ENCODE measurements at regions not wholly inside any gene's neighbourhood (a gene's known extent, or its start where the extent isn't known, plus 50 kb on each side); places are given as distances from the start of the nearest gene placed in this dataset.

DNA sequence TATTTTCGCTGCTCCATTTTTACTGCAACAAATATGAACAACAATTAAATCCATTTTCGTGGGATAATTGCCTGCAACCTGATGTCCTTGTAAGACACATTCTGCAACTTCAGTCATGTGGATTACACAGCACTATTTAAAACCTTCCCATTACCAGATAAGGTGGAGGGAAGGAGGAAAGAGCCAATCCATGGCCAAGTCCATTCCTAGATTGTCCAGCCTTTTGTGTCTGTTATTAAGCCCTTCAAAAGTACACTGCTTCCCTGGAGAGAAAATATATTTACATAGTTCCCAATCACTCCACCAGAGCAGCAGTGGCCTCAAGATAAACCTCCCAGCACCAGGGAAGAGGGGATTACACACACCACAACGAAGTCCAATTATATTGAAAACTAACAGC lies 347.9 kb downstream of the CDH26 start:
- H3K9me3 ChIP-seq, result no peaks in the 10 kb centered on the region
- no peak overlapping the region for H3K4me3 ChIP-seq
- ATAC-seq (no peak), DNase-seq (no peak)
- H3K4me1 ChIP-seq (ENCODE audit: low read depth), result no peaks in the 10 kb centered on the region
- no peak for TF ChIP-seq CTCF (IDR thresholded peaks at IDR 0.05)
- H3K36me3 ChIP-seq (ENCODE audit: low read depth), result no peaks in the 10 kb centered on the region
- intact Hi-C loops (cut with DNase I, micrococcal nuclease), result no loop called here

GRCh38 chr20:60306551-60306950 lies 348.3 kb downstream of the CDH26 start:
- no peaks in the 10 kb centered on the region for H3K36me3 ChIP-seq (ENCODE audit: low read depth)
- intact Hi-C loops (cut with DNase I, micrococcal nuclease), result no loop called here
- H3K9me3 ChIP-seq, result no peaks in the 10 kb centered on the region
- ATAC-seq, result no peak
- no peak overlapping the region for H3K4me3 ChIP-seq
- no peak for TF ChIP-seq CTCF (IDR thresholded peaks at IDR 0.05)
- H3K4me1 ChIP-seq (ENCODE audit: low read depth), result no peaks in the 10 kb centered on the region
- DNase-seq, result no peak

DNA sequence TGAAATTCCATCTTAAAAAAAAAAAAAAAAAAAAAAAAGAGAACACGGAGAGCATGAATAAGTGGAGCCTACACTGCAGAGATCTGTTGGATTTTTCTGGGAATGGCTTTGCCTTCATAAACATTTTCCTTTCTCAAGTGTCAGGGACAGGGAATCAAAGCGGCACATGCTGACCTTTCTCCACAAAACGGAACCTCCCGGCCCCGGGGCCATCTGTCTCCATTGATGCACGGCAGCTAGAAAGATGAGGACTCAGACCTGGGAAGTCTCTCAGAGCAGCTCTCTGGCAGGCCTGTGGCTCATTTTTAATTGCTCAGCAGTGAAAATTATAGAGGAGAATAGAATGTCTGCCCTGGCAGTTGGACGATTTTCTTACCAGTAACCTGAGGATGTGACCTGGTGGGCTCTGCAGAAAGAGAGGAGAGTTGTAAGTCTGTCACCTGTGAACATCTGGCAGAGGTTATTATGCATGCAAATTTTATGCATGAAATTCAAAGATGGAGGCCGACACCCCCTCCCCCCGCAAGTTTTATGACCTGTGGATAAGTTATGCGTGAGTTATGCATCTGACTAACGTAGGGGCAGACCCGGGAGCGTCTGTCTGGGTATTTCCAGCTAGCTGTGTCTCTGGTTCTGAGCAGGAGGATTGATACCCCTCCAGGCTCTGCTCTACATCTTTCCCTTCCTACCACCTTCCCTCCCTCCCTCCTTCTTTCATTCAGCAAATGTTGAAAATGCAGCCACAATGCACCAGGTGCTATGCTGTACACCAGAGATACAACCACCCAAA lies 352.5 kb downstream of the CDH26 start:
- no peaks in the 10 kb centered on the region for H3K4me1 ChIP-seq (ENCODE audit: low read depth)

GRCh38 chr20:60313191-60313590 lies 355.0 kb downstream of the CDH26 start:
- intact Hi-C loops (cut with DNase I, micrococcal nuclease), result no loop called here

More for the DNA sequence above, 352.5 kb downstream of the CDH26 start:
- no peaks in the 10 kb centered on the region for H3K36me3 ChIP-seq (ENCODE audit: low read depth)
- DNase-seq (no peak), ATAC-seq (no peak)
- H3K9me3 ChIP-seq, result no peaks in the 10 kb centered on the region
- TF ChIP-seq CTCF (IDR thresholded peaks at IDR 0.05), result no peak
- intact Hi-C loops (cut with DNase I, micrococcal nuclease), result no loop called here
- no peak overlapping the region for H3K4me3 ChIP-seq

GRCh38 chr20:60313614-60314013 lies 355.4 kb downstream of the CDH26 start:
- Histone ChIP-seq H3K4me3 (no peak overlapping the region), H3K4me1 (ENCODE audit: low read depth) (no peaks in the 10 kb centered on the region), H3K36me3 (ENCODE audit: low read depth) (no peaks in the 10 kb centered on the region), H3K9me3 (no peaks in the 10 kb centered on the region)
- no peak for TF ChIP-seq CTCF (IDR thresholded peaks at IDR 0.05)
- DNase-seq (no peak), ATAC-seq (no peak)
- intact Hi-C loops (cut with DNase I, micrococcal nuclease), result no loop called here

More at GRCh38 chr20:60313191-60313590, 355.0 kb downstream of the CDH26 start:
- no peak for DNase-seq
- Histone ChIP-seq H3K36me3 (ENCODE audit: low read depth) (no peaks in the 10 kb centered on the region), H3K9me3 (no peaks in the 10 kb centered on the region), H3K4me1 (ENCODE audit: low read depth) (no peaks in the 10 kb centered on the region), H3K4me3 (no peak overlapping the region)
- no peak for ATAC-seq
- TF ChIP-seq CTCF (IDR thresholded peaks at IDR 0.05), result no peak
